ENCODE measurements at regions not wholly inside any gene's neighbourhood (a gene's known extent, or its start where the extent isn't known, plus 50 kb on each side); places are given as distances from the start of the nearest gene placed in this dataset.

DNA sequence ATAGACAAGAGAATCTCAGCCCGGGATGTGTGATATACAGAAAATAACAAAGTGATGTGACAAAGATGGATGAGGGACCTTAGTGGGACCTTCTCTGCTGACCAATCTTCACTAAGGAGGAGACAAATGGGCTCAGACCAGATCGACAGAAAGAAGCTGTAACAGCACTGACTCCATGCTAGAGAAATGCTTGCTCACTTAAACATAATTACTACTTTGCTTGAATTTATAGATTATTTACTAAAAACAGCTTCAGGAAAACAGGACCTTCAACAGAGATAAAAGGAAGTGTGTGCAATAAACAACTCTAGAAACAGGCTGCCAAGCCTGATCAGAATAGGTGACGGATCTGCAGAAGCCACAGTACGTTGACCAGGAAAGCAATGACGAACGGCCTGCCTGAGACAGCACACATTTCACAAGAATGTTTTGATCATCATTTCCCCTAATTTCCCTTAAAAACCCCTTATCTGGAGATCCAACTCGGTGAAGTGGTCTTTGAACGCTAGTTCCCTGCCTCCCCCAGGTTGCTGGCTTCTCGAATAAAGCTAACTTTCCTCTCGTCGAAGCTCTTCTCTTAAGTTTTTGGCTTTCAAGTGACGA lies 98.4 kb upstream of the STEAP1B start:
- no peaks in the 10 kb centered on the region for H3K27me3 ChIP-seq (replicated peaks in 1 of 4; ENCODE audit: control extremely low read depth in 1 of 4, control insufficient read depth in 3 of 4, insufficient read depth in 4 of 4, low read length in 3 of 4)
- H3K36me3 ChIP-seq (replicated peaks in 1 of 2; ENCODE audit: control extremely low read depth in 1 of 2, control insufficient read depth in 1 of 2, extremely low read depth in 1 of 2, insufficient read depth in 2 of 2, low read length in 1 of 2), result no peaks in the 10 kb centered on the region
- Mint-ChIP-seq H3K9me3 (ENCODE audit: insufficient read depth) (no peaks in the 10 kb centered on the region), H3K27me3 (no peaks in the 10 kb centered on the region), H3K4me3 (no peak overlapping the region), H3K4me1 (peaks cover 3% of the 10 kb centered on the region), H3K27ac (no peak overlapping the region)
- ATAC-seq (ENCODE audit: low read depth) (no peak), DNase-seq (no peak)
- 80% methylated on average over 9 of the region's 12 CpGs for WGBS (ENCODE audit: insufficient coverage)
- intact Hi-C loops (cut with micrococcal nuclease), result no loop called here
- ChIA-PET POLR2A (no interaction called here), CTCF (no interaction called here)
- H3K4me3 ChIP-seq (ENCODE audit: control extremely low read depth in 1 of 5, extremely low read depth in 1 of 5, insufficient read depth in 1 of 5, low read depth in 2 of 5, low read length in 4 of 5), result no peak overlapping the region
- H4K20me1 ChIP-seq (ENCODE audit: control insufficient read depth, insufficient read depth, low read length, poor library complexity, severe bottlenecking), result no peaks in the 10 kb centered on the region
- H3K4me2 ChIP-seq (replicated peaks; ENCODE audit: low read depth, low read length, poor library complexity, severe bottlenecking), result no peak overlapping the region
- H3K9me3 ChIP-seq (ENCODE audit: control extremely low read depth in 1 of 3, control insufficient read depth in 2 of 3, insufficient read depth in 1 of 3, low read length in 2 of 3), result peaks cover 0 to 7% (median 0%) of the 10 kb centered on the region in 3 donors
- no peak overlapping the region for H3K9ac ChIP-seq (ENCODE audit: low read length)
- H3K4me1 ChIP-seq (ENCODE audit: control insufficient read depth in 2 of 2, insufficient read depth in 2 of 2, low read length in 2 of 2), result no peaks in the 10 kb centered on the region
- H2AFZ ChIP-seq (ENCODE audit: insufficient read depth, low read depth, low read length, poor library complexity, severe bottlenecking), result no peak overlapping the region
- no peaks in the 10 kb centered on the region for H3K79me2 ChIP-seq (ENCODE audit: control insufficient read depth, insufficient read depth, low read length)
- no peak overlapping the region for H3K27ac ChIP-seq (ENCODE audit: low read length in 2 of 2)
- TF ChIP-seq EZH2 (IDR thresholded peaks at IDR 0.05; ENCODE audit: borderline replicate concordance, insufficient read depth, low read depth, low read length, poor library complexity, severe bottlenecking), result no peak
- TF ChIP-seq, protein P1, sequence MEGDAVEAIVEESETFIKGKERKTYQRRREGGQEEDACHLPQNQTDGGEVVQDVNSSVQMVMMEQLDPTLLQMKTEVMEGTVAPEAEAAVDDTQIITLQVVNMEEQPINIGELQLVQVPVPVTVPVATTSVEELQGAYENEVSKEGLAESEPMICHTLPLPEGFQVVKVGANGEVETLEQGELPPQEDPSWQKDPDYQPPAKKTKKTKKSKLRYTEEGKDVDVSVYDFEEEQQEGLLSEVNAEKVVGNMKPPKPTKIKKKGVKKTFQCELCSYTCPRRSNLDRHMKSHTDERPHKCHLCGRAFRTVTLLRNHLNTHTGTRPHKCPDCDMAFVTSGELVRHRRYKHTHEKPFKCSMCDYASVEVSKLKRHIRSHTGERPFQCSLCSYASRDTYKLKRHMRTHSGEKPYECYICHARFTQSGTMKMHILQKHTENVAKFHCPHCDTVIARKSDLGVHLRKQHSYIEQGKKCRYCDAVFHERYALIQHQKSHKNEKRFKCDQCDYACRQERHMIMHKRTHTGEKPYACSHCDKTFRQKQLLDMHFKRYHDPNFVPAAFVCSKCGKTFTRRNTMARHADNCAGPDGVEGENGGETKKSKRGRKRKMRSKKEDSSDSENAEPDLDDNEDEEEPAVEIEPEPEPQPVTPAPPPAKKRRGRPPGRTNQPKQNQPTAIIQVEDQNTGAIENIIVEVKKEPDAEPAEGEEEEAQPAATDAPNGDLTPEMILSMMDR (IDR thresholded peaks at IDR 0.05), result no peak

DNA sequence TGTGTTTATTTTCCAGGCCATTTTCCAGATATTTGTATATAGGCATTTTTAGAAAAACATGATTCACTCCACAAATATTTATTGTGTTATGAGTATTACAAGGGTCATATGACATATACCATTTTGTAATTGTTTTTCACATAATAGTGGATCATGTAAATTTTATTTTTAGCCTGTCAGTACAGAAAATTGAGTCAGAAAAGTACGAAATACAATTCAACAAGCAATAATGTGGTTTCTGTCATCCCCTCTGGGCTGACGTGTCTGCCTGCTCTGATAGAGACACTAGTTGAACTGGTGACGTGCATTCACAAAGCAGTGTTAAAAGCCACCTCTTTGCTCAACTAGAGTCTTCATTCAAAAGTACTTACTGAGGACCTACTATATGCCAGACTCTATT lies 97.9 kb upstream of the STEAP1B start:
- Histone ChIP-seq H4K20me1 (ENCODE audit: control insufficient read depth, insufficient read depth, low read length, poor library complexity, severe bottlenecking) (no peaks in the 10 kb centered on the region), H3K4me1 (ENCODE audit: control insufficient read depth in 2 of 2, insufficient read depth in 2 of 2, low read length in 2 of 2) (no peaks in the 10 kb centered on the region), H3K4me2 (replicated peaks; ENCODE audit: low read depth, low read length, poor library complexity, severe bottlenecking) (no peak overlapping the region), H3K9me3 (ENCODE audit: control extremely low read depth in 1 of 3, control insufficient read depth in 2 of 3, insufficient read depth in 1 of 3, low read length in 2 of 3) (peaks cover 0 to 7% (median 0%) of the 10 kb centered on the region in 3 donors), H3K9ac (ENCODE audit: low read length) (no peak overlapping the region), H3K27ac (ENCODE audit: low read length in 2 of 2) (no peak overlapping the region), H3K27me3 (replicated peaks in 1 of 4; ENCODE audit: control extremely low read depth in 1 of 4, control insufficient read depth in 3 of 4, insufficient read depth in 4 of 4, low read length in 3 of 4) (no peaks in the 10 kb centered on the region), H3K79me2 (ENCODE audit: control insufficient read depth, insufficient read depth, low read length) (no peaks in the 10 kb centered on the region), H2AFZ (ENCODE audit: insufficient read depth, low read depth, low read length, poor library complexity, severe bottlenecking) (no peak overlapping the region), H3K4me3 (ENCODE audit: control extremely low read depth in 1 of 5, extremely low read depth in 1 of 5, insufficient read depth in 1 of 5, low read depth in 2 of 5, low read length in 4 of 5) (no peak overlapping the region), H3K36me3 (replicated peaks in 1 of 2; ENCODE audit: control extremely low read depth in 1 of 2, control insufficient read depth in 1 of 2, extremely low read depth in 1 of 2, insufficient read depth in 2 of 2, low read length in 1 of 2) (no peaks in the 10 kb centered on the region)
- H3K4me1 Mint-ChIP-seq, result peaks cover 3% of the 10 kb centered on the region
- POLR2A ChIA-PET, result no interaction called here
- intact Hi-C loops (cut with micrococcal nuclease), result no loop called here
- CTCF ChIA-PET, result no interaction called here
- ATAC-seq (ENCODE audit: low read depth) (no peak), DNase-seq (no peak)
- no peak overlapping the region for H3K27ac Mint-ChIP-seq
- no peak overlapping the region for H3K4me3 Mint-ChIP-seq
- WGBS (ENCODE audit: insufficient coverage), result 73% methylated on average over 3 of the region's 3 CpGs
- H3K9me3 Mint-ChIP-seq (ENCODE audit: insufficient read depth), result no peaks in the 10 kb centered on the region
- no peaks in the 10 kb centered on the region for H3K27me3 Mint-ChIP-seq
- TF ChIP-seq, protein P1 (IDR thresholded peaks at IDR 0.05), result no peak

Data from B cell (primary cell).